ENCODE measurements at regions not wholly inside any gene's neighbourhood (a gene's known extent, or its start where the extent isn't known, plus 50 kb on each side); places are given as distances from the start of the nearest gene placed in this dataset.
A peak's percentile ranks its signal among the peaks of the same experiment; 100 is the strongest.

- no peak for DNase-seq (ENCODE audit: low spot score)
These were observed 142.1 kb upstream of the EEPD1 start for GRCh38 chr7:36010656-36011587.

GRCh38 chr7:36011588-36011965, 141.5 kb upstream of the EEPD1 start:
- no peak for DNase-seq (ENCODE audit: low spot score)

- DNase-seq (ENCODE audit: low spot score), result no peak
These were observed 139.6 kb upstream of the EEPD1 start for GRCh38 chr7:36013246-36014014.

- DNase-seq (ENCODE audit: low spot score), result no peak
These were observed 138.1 kb upstream of the EEPD1 start for GRCh38 chr7:36014961-36015360.

- DNase-seq (ENCODE audit: low spot score), result peak; percentile 63
These were observed 137.3 kb upstream of the EEPD1 start for GRCh38 chr7:36015733-36016132.

- DNase-seq (ENCODE audit: low spot score), result no peak
These were observed 136.4 kb upstream of the EEPD1 start for GRCh38 chr7:36016648-36017047.

GRCh38 chr7:36017111-36017510, 135.9 kb upstream of the EEPD1 start:
- no peak for DNase-seq (ENCODE audit: low spot score)

GRCh38 chr7:36018816-36019484, 134.1 kb upstream of the EEPD1 start:
- no peak for DNase-seq (ENCODE audit: low spot score)

- DNase-seq (ENCODE audit: low spot score), result no peak
These were observed 133.5 kb upstream of the EEPD1 start for GRCh38 chr7:36019538-36019937.

- no peak for DNase-seq (ENCODE audit: low spot score)
These were observed 133.1 kb upstream of the EEPD1 start for GRCh38 chr7:36019980-36020379.

GRCh38 chr7:36021367-36021766, 131.7 kb upstream of the EEPD1 start:
- DNase-seq (ENCODE audit: low spot score), result no peak

- DNase-seq (ENCODE audit: low spot score), result no peak
These were observed 131.0 kb upstream of the EEPD1 start for GRCh38 chr7:36021917-36022550.

- no peak for DNase-seq (ENCODE audit: low spot score)
These were observed 130.0 kb upstream of the EEPD1 start for GRCh38 chr7:36023033-36023560.

- no peak for DNase-seq (ENCODE audit: low spot score)
These were observed 127.9 kb upstream of the EEPD1 start for GRCh38 chr7:36025190-36025589.

- DNase-seq (ENCODE audit: low spot score), result no peak
These were observed 123.7 kb upstream of the EEPD1 start for GRCh38 chr7:36029311-36029710.

GRCh38 chr7:36029853-36030515, 123.1 kb upstream of the EEPD1 start:
- DNase-seq (ENCODE audit: low spot score), result no peak

- peak; percentile 55 for DNase-seq (ENCODE audit: low spot score)
These were observed 120.7 kb upstream of the EEPD1 start for GRCh38 chr7:36032361-36032818.

- peak; percentile 52 for DNase-seq (ENCODE audit: low spot score)
These were observed 119.0 kb upstream of the EEPD1 start for GRCh38 chr7:36034020-36034419.

- no peak for DNase-seq (ENCODE audit: low spot score)
These were observed 117.9 kb upstream of the EEPD1 start for GRCh38 chr7:36035186-36035585.

GRCh38 chr7:36036590-36036989, 116.5 kb upstream of the EEPD1 start:
- DNase-seq (ENCODE audit: low spot score), result no peak

- no peak for DNase-seq (ENCODE audit: low spot score)
These were observed 115.9 kb upstream of the EEPD1 start for GRCh38 chr7:36037121-36037662.

All from GM03348 (cell line).